Ureter (tissue), 1 donor: ENCODE measurements at regions not wholly inside any gene's neighbourhood (a gene's known extent, or its start where the extent isn't known, plus 50 kb on each side); places are given as distances from the start of the nearest gene placed in this dataset.

Experiments used
- DNase-seq: peaks from one replicate; pipeline ENCODE4 v3.0.0-alpha.2; 2020; ENCODE audit warnings: low spot score
- donor health status: DM: yes; HTN: yes; CAD: no.

DNA sequence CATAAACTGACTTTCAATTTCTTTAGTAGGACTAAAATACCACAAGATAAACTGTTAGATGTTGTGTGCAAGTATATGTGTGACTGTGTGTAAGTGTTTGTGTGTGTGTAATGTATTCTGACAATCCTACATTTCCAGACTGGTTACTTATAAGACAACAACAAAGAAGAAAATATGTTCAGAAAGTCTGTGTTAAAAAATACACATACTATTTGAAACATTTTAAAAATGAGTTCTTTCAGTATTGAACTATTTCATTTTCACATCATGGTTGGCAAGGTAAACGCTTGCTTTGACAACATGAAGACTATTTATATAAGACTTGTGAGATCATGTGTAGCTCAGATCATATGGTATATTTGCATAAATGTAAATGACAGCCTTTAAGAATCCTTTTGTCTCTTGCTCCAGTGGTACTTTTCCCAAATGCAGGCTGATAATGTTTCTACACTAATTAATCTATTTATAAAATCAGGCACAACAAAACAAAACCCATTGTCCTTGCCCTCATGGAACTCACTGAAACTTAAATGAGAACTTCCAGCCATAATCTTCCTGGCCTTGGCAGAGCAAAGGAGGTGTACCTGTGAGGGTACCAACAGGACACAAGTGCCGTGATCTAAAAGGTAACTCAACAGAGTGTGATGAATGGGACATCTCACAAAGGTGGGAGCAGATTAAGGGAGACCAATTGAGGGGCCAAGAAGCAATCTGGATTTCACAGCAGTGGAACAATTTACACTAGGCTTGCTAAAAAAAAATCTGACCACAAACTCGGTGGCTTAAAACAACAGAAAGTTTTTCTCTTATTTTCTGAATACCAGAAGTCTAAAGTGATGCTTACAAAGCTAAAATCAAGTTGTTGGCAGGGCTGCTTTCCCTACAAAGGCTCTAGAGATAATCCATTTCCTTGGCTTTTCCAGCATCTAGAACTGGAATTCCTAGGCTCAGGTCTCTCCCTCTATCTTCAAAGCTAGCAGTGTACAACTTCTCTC is 349.0 kb downstream of the TBC1D4 start:
- DNase-seq, result no peak

DNA sequence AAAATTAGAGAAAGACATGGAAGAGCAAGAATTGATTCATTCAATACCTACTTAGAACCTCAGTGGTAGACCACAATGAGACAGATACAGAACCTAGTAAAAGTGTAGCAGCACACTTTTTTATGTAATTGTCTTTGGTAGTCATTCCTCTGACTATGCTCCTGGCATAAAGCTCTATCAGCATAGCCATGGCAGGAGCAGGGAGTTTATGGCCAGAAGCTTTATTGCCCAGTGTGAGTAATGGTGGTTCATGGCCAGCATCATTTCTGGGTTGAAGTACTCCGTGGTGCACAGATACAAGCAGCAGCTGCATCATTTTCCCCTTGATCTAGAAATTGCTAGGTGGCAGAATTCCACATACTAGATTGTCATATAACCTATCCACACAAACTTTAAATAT is 352.6 kb downstream of the TBC1D4 start:
- DNase-seq, result no peak

DNA sequence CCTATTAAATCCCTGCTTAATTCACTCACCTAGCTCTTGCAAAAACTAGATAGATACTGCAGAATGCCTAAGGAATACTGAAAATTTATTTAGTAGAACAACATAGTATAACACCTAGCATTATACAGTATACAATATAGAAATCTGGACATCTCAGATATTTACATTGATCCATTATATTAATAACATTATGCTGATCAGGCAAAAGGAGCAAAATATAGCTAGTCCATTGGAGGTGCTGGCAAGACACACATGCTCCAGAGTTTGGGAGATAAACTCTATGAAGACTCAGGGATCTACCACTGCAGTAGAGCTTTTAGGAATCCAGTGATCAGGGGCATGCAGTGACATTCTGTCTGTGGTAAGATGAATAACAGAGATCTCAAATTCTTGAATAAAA is 357.6 kb downstream of the TBC1D4 start:
- no peak for DNase-seq

DNA sequence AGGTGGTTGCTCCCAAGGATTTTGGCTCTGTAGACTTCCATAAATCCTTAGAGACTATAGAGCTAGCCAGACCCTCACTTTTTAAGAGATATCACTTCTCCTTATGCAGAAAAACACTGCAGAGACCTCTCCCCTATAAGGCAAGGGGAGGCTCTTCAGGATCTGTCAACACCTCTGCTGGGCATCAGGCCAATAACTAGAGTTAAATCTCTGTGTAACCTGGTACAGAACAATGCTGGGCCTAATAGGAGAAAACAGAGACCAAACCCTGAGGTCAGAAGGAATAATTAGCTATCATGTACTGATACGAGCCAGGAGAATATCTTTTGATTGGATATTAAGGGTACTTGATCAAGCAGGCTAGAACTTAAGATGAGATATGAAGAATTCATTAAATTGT is 358.5 kb downstream of the TBC1D4 start:
- no peak for DNase-seq

DNA sequence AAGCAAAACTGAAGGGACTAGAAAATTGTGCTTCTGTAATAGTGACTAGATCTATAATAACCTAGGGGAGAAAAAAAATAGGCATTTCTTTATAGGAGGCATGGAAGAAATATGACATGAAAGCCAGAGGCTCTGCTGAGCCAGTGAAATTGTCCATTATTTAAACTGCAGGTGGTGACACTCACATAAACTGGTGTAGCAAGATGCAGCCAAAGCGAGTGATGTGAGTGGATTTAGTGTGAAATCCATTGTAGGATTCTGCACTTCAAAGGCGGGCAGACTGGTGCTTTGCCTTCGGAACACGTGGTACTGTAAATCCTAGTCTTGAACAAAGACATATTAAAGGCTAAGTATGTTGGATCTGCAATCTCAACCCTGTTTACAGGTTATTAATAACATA is 361.9 kb downstream of the TBC1D4 start:
- DNase-seq, result no peak

DNA sequence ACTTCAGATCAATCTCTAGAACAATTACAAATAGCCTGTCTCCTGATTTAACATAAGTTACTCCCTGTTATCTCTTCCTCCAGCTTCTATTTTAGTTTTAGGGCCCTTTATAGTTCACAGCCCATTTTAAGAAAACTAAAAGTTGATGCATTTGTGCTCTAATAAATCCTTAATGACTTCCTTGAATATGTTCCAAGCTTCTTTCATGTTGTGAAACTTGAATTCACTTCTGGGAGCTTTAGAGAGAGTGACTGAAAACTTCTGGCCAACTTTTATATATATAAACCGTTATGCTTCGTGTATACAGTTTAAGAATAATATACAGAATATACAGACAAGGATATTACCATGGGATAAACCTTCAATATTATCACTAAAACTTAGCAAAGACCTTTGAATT is 366.8 kb downstream of the TBC1D4 start:
- no peak for DNase-seq

DNA sequence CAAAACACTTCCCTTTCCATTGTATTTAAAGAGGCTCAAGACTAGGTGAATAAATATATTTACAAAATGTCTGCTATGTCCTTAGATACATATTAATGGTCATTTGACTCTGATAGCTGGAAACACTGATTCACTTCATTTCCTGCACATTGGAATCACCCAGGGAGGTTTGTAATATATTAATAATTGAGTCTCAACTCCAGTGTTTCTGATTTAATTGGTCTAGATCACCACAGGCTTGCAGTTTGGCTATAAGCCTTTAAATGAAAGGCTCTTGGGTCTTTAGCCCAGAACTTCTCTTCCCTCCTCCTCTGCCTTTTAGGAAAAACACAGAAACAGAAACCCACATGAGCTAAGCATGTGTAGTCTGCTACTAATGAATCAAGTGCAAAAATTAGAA is 378.0 kb downstream of the TBC1D4 start:
- DNase-seq, result no peak

DNA sequence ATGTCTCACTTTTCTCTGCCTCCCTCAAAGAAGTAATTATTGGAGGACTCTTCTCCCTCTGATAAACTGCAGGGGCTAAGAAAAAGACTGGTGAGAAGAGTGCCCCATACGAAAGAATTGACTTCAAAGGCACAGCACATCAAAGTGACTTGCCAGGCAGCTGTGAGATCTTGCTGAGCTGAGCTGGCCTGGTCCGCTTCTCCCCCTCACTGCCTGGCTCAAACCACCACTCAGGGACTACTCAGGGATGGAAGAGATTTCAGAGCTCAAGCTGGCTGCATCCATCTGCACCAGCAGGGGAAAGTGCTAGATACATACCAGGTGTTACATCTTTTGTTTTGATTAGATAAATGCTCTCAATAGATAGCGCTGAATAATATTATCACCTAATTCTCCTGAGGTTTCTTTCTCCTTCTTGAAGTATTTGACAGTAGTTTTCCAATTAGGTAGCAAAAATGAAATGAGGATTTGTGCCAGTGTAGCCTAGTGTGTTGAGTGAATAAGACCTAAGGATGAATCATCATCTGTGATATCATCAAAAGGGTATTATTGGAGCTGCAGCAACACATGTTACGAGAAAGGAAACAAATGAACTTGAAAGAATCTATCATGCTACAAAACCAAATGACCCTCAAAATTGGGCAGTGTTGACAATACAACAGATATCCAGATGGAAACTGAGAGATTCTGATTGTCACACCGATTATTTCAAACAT is 379.8 kb downstream of the TBC1D4 start:
- DNase-seq, result no peak

- DNase-seq, result no peak
Measured at GRCh38 chr13:75101348-75101747, 380.6 kb downstream of the TBC1D4 start.

- no peak for DNase-seq
Measured at GRCh38 chr13:75092143-75092542, 389.8 kb downstream of the TBC1D4 start.

GRCh38 chr13:75091718-75092117 is 390.3 kb downstream of the TBC1D4 start:
- no peak for DNase-seq

GRCh38 chr13:75090872-75091615 is 390.9 kb downstream of the TBC1D4 start:
- no peak for DNase-seq

GRCh38 chr13:75088915-75089314 is 393.1 kb downstream of the TBC1D4 start:
- DNase-seq, result no peak

- no peak for DNase-seq
Measured at GRCh38 chr13:75079226-75079625, 402.7 kb downstream of the TBC1D4 start.

GRCh38 chr13:75076476-75076875 is 405.5 kb downstream of the TBC1D4 start:
- no peak for DNase-seq

- DNase-seq, result no peak
Measured at GRCh38 chr13:75073786-75074185, 408.2 kb downstream of the TBC1D4 start.

DNA sequence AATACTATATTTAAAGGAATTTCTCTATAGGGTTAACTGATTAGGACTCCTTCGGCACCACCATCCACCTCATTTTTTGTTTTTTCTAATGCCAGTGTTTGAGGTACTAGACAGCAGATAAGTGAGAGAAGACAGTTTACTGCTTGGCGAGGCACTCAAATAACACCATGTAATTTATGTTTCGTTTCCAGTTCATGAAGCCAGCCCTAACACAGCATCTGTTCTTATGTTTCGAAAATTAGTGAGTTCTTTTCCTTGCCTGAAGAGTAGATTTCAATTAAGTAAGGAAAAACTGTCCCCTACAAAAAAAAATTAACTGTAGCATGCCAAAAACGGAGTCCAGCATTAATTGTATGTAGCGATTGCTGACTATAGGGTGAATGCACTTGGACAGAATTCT is 409.1 kb downstream of the TBC1D4 start:
- DNase-seq, result no peak

DNA sequence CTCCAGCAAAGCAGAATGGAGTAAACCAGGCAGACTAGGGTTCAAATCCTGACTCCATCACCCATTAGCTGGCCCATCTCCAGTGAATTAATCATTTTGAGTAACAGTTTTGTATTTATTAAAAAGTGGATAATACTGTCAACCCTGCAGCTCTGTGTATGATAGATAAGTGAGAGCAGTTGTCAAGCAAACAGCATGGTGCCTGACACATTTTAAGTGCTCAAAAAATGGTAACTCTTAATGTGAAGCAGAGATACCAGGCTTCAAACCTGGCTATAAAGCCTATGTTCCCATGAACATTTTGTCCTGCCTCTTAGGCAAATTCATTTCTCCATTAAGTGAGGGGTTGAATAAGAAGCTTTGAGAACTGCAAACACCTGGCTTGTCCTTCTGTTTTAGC is 409.6 kb downstream of the TBC1D4 start:
- no peak for DNase-seq

DNA sequence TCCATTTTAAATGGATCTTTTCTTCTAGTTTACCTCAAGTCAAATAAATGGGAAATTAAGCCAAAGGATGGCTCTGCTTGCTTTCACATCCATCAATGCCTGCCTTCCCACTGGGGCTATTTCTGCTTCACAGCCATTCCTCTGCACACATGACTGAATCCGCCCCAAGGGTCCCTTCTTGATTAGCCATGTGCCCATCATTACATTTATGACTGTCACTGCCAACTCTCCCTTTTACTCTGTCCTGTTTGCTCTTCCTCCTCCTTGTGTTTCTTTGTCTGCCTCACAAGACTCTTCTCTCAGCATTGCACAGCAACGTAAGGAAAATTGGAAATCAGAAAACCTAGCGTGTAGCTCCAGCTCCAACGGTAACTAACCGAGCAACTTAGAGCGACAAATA is 410.2 kb downstream of the TBC1D4 start:
- DNase-seq, result no peak

DNA sequence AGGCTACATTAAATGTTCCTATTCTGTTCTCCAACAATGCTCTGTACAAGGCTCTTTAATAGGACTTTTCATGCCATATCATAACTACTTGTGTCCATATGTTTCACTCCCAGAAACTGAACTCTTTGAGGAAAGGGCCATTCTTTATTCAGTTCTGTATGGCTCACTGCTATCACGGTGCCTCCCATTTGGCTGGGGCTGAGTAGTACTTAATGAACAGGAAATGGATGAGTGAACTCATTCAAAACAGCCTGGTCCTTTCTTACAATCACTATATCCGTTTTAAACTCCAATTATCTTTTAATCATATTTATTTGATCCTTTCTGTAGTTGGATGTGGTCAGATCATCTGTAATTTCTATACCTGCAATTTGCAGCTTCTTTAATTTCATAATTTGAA is 410.6 kb downstream of the TBC1D4 start:
- DNase-seq, result no peak

- no peak for DNase-seq
Measured at GRCh38 chr13:75061909-75062308, 420.1 kb downstream of the TBC1D4 start.

DNA sequence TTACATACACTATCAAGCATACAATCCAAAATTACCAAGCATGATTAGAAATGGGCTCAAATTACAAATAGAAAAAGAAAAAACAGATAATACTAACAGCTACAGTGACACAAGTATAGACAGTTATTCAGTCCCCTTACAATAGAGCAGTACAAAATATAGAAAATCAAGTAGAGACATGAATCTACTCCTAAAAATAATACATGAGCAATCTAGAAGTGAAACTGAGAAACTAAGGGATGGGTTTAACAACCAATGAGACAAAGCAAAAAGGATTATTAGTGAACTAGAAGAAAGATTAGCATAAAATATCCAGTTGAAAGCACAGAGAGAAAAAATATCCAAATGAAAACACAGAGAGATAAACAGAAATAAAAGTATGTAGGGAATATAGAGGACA is 426.7 kb downstream of the TBC1D4 start:
- DNase-seq, result no peak
